ENCODE measurements at regions not wholly inside any gene's neighbourhood (a gene's known extent, or its start where the extent isn't known, plus 50 kb on each side); places are given as distances from the start of the nearest gene placed in this dataset.

DNA sequence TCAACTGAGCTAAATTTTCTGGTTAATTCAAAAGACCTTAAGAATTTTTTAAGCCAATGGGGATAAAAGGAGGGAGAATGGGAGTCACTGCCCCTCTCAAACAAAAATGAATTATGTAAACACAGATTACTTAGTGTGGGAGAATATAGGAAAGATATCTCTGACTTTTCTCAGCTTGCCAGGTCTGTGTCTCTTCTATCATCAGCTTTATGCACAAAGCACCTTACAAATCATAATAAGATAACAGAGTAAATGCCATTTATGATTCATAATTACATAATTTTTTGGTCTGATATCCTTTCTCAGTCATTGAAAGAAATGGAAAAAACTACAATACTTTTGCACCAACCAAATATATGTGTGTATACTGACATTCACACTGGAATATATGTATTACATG lies 604.6 kb upstream of the FAM241A start:
- TF ChIP-seq, protein P1, sequence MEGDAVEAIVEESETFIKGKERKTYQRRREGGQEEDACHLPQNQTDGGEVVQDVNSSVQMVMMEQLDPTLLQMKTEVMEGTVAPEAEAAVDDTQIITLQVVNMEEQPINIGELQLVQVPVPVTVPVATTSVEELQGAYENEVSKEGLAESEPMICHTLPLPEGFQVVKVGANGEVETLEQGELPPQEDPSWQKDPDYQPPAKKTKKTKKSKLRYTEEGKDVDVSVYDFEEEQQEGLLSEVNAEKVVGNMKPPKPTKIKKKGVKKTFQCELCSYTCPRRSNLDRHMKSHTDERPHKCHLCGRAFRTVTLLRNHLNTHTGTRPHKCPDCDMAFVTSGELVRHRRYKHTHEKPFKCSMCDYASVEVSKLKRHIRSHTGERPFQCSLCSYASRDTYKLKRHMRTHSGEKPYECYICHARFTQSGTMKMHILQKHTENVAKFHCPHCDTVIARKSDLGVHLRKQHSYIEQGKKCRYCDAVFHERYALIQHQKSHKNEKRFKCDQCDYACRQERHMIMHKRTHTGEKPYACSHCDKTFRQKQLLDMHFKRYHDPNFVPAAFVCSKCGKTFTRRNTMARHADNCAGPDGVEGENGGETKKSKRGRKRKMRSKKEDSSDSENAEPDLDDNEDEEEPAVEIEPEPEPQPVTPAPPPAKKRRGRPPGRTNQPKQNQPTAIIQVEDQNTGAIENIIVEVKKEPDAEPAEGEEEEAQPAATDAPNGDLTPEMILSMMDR (conservative IDR thresholded peaks at IDR 0.05; ENCODE audit: low read depth, low read length) = no peak
- TF ChIP-seq RCOR1 (IDR thresholded peaks at IDR 0.05; ENCODE audit: insufficient replicate concordance, low read length) = no peak
- no peak for TF ChIP-seq CHD1 (IDR thresholded peaks at IDR 0.05; ENCODE audit: low read depth, low read length)
- no peak for TF ChIP-seq FOS (IDR thresholded peaks at IDR 0.05; ENCODE audit: low read depth, low read length)

Measured in IMR-90 (cell line).